Peyer's patch (tissue), 4 donors: ENCODE measurements at regions not wholly inside any gene's neighbourhood (a gene's known extent, or its start where the extent isn't known, plus 50 kb on each side); places are given as distances from the start of the nearest gene placed in this dataset.

Experiments used
- POLR2A ChIP-seq, 2 donors: fragments of 450-650 bp; IDR thresholded peaks; one replicate each; pipeline ENCODE4 v1.5.1; 2017; ENCODE audit warnings: antibody characterized with exemption in 2 of 2, mild to moderate bottlenecking in 2 of 2, moderate library complexity in 2 of 2
- TF ChIP-seq, protein P1 (sequence below), 6 experiments: fragments of 450-650 bp in 4 of 6; fragments of 200-600 bp in 2 of 6; sonication (generic) in 1 of 6; IDR thresholded peaks; one replicate each; pipeline ENCODE4 v1.5.1; 2017 to 2019; ENCODE audit warnings: antibody characterized with exemption in 6 of 6, mild to moderate bottlenecking in 3 of 6, moderate library complexity in 1 of 6

DNA sequence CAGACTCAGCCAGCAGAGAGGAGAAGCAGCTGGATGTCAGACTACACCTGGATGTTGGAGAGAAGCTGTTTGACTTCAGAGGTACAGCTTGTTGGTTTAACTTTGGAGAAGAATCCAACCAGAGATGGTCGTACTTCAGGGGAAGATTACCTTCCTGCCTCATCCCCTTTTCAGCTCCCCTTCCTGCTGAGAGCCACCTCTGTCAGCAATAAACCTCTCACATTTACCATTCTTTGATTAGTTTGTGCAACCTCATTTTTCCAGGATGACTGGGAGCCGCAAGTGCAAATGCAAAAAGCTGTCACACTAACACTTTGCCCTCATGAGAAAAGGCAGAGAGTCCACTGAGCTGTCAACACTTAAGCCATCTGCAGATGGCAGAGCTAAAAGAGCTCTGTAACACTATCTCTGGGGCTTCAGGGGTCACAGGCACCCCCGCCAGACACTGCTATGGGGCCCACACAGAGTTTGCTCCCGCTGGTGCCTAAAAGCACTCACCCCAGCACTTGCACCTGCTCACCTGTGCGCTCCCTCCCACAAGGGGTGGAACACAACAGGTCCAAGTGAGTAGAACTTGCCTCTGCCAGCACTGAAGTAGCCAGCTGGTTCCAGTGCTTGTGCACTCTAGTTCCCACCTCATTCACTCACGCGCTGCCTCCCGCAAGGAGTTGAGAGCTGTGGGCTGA lies 391.7 kb downstream of the METTL4 start:
- TF ChIP-seq, protein P1, sequence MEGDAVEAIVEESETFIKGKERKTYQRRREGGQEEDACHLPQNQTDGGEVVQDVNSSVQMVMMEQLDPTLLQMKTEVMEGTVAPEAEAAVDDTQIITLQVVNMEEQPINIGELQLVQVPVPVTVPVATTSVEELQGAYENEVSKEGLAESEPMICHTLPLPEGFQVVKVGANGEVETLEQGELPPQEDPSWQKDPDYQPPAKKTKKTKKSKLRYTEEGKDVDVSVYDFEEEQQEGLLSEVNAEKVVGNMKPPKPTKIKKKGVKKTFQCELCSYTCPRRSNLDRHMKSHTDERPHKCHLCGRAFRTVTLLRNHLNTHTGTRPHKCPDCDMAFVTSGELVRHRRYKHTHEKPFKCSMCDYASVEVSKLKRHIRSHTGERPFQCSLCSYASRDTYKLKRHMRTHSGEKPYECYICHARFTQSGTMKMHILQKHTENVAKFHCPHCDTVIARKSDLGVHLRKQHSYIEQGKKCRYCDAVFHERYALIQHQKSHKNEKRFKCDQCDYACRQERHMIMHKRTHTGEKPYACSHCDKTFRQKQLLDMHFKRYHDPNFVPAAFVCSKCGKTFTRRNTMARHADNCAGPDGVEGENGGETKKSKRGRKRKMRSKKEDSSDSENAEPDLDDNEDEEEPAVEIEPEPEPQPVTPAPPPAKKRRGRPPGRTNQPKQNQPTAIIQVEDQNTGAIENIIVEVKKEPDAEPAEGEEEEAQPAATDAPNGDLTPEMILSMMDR (IDR thresholded peaks at IDR 0.05): no peak
- no peak for TF ChIP-seq POLR2A (IDR thresholded peaks at IDR 0.05)
